ENCODE measurements at regions not wholly inside any gene's neighbourhood (a gene's known extent, or its start where the extent isn't known, plus 50 kb on each side); places are given as distances from the start of the nearest gene placed in this dataset.
A peak's percentile ranks its signal among the peaks of the same experiment; 100 is the strongest.

GRCh38 chr3:170714122-170714521 is 128.2 kb upstream of the SLC7A14 start:
- Histone ChIP-seq H3K27ac (ENCODE audit: low read depth, low read length) (peak overlapping the region; percentile 84), H4K20me1 (ENCODE audit: insufficient read depth, low read length) (no peaks in the 10 kb centered on the region), H3K9ac (ENCODE audit: low read length) (peak overlapping the region; percentile 64), H3K4me2 (ENCODE audit: low read length) (peak overlapping the region; percentile 78), H3K27me3 (ENCODE audit: insufficient read depth, low read length) (no peaks in the 10 kb centered on the region), H3K4me1 (ENCODE audit: insufficient read depth, low read length) (peaks cover 25% of the 10 kb centered on the region), H2AFZ (ENCODE audit: low read depth, low read length) (no peak overlapping the region), H3K4me3 (ENCODE audit: insufficient read depth, low read depth, low read length) (peak overlapping the region; percentile 36), H3K9me3 (ENCODE audit: insufficient read depth, low read depth, low read length) (peaks cover 9% of the 10 kb centered on the region), H3K36me3 (ENCODE audit: insufficient read depth, low read length) (no peaks in the 10 kb centered on the region), H3K79me2 (ENCODE audit: insufficient read depth, low read length) (no peaks in the 10 kb centered on the region)
- Mint-ChIP-seq H3K27ac (ENCODE audit: unreplicated experiment) (peak overlapping the region; percentile 96), H3K4me3 (ENCODE audit: unreplicated experiment) (no peak overlapping the region), H3K9me3 (ENCODE audit: unreplicated experiment) (peaks cover 22% of the 10 kb centered on the region), H3K27me3 (ENCODE audit: low read depth, unreplicated experiment) (no peaks in the 10 kb centered on the region), H3K4me1 (ENCODE audit: low read depth, unreplicated experiment) (peaks cover 51% of the 10 kb centered on the region), H3K36me3 (ENCODE audit: low read depth, unreplicated experiment) (peaks cover under 1% of the 10 kb centered on the region)
- FAIRE-seq (peak; percentile 37), DNase-seq (ENCODE audit: low read depth) (peak; percentile 85)
- TF ChIP-seq CTCF (IDR thresholded peaks at IDR 0.05; ENCODE audit: insufficient read depth, low read depth, low read length) (no peak), EZH2 (IDR thresholded peaks at IDR 0.05; ENCODE audit: insufficient read depth, low read length) (no peak)

- no peaks in the 10 kb centered on the region for H3K36me3 ChIP-seq (ENCODE audit: insufficient read depth, low read length)
- peak overlapping the region; percentile 64 for H3K9ac ChIP-seq (ENCODE audit: low read length)
- peaks cover 9% of the 10 kb centered on the region for H3K9me3 ChIP-seq (ENCODE audit: insufficient read depth, low read depth, low read length)
Observed at GRCh38 chr3:170713653-170714052, 127.8 kb upstream of the SLC7A14 start.

More at GRCh38 chr3:170713653-170714052, 127.8 kb upstream of the SLC7A14 start:
- Mint-ChIP-seq H3K4me3 (ENCODE audit: unreplicated experiment) (no peak overlapping the region), H3K4me1 (ENCODE audit: low read depth, unreplicated experiment) (peaks cover 51% of the 10 kb centered on the region), H3K27ac (ENCODE audit: unreplicated experiment) (peak overlapping the region; percentile 96), H3K27me3 (ENCODE audit: low read depth, unreplicated experiment) (no peaks in the 10 kb centered on the region), H3K9me3 (ENCODE audit: unreplicated experiment) (peaks cover 23% of the 10 kb centered on the region), H3K36me3 (ENCODE audit: low read depth, unreplicated experiment) (peaks cover 1% of the 10 kb centered on the region)
- peak overlapping the region; percentile 36 for H3K4me3 ChIP-seq (ENCODE audit: insufficient read depth, low read depth, low read length)
- H4K20me1 ChIP-seq (ENCODE audit: insufficient read depth, low read length) = no peaks in the 10 kb centered on the region
- TF ChIP-seq EZH2 (IDR thresholded peaks at IDR 0.05; ENCODE audit: insufficient read depth, low read length) (no peak), CTCF (IDR thresholded peaks at IDR 0.05; ENCODE audit: insufficient read depth, low read depth, low read length) (no peak)
- peak overlapping the region; percentile 84 for H3K27ac ChIP-seq (ENCODE audit: low read depth, low read length)
- H3K4me2 ChIP-seq (ENCODE audit: low read length) = peak overlapping the region; percentile 78
- peak overlapping the region; percentile 28 for H2AFZ ChIP-seq (ENCODE audit: low read depth, low read length)
- no peaks in the 10 kb centered on the region for H3K27me3 ChIP-seq (ENCODE audit: insufficient read depth, low read length)
- H3K79me2 ChIP-seq (ENCODE audit: insufficient read depth, low read length) = no peaks in the 10 kb centered on the region
- DNase-seq (ENCODE audit: low read depth) (no peak), FAIRE-seq (no peak)
- H3K4me1 ChIP-seq (ENCODE audit: insufficient read depth, low read length) = peaks cover 25% of the 10 kb centered on the region
